C4-2B (cell line): ENCODE measurements at regions not wholly inside any gene's neighbourhood (a gene's known extent, or its start where the extent isn't known, plus 50 kb on each side); places are given as distances from the start of the nearest gene placed in this dataset.

ENCODE experiments used
- H3K27ac ChIP-seq: fragments of 450-650 bp; 2 replicates; pipeline ENCODE4 v1.5.1; 2017
- ZFX ChIP-seq: fragments of 450-650 bp; IDR thresholded peaks from 2 replicates; pipeline ENCODE4 v1.6.1; 2017
- TF ChIP-seq, protein P1 (sequence below): fragments of 450-650 bp; conservative IDR thresholded peaks from 2 replicates; pipeline ENCODE4 v1.5.1; 2017; ENCODE audit warnings: mild to moderate bottlenecking

DNA sequence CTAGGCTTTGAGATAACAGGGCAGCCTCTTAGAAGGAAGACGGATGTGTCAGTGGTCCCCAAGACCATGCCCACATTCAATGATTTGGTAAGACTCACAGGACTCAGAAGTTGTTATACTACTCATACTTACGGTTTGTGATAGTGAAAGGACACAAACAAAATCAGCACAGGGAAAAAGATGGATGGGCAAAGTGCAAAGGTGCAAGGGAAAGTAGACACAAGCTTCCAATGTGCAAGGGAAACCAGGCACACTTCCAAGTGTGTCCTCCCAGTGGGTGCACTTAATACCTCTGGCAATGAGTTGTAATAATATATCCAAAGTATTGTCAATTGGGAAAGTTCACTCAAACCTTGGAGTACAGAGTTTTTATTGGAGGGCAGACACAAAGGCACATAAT is 53.8 kb upstream of the VCX start:
- H3K27ac ChIP-seq = no peak overlapping the region
- TF ChIP-seq ZFX = no peak
- TF ChIP-seq, protein P1, sequence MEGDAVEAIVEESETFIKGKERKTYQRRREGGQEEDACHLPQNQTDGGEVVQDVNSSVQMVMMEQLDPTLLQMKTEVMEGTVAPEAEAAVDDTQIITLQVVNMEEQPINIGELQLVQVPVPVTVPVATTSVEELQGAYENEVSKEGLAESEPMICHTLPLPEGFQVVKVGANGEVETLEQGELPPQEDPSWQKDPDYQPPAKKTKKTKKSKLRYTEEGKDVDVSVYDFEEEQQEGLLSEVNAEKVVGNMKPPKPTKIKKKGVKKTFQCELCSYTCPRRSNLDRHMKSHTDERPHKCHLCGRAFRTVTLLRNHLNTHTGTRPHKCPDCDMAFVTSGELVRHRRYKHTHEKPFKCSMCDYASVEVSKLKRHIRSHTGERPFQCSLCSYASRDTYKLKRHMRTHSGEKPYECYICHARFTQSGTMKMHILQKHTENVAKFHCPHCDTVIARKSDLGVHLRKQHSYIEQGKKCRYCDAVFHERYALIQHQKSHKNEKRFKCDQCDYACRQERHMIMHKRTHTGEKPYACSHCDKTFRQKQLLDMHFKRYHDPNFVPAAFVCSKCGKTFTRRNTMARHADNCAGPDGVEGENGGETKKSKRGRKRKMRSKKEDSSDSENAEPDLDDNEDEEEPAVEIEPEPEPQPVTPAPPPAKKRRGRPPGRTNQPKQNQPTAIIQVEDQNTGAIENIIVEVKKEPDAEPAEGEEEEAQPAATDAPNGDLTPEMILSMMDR = no peak

DNA sequence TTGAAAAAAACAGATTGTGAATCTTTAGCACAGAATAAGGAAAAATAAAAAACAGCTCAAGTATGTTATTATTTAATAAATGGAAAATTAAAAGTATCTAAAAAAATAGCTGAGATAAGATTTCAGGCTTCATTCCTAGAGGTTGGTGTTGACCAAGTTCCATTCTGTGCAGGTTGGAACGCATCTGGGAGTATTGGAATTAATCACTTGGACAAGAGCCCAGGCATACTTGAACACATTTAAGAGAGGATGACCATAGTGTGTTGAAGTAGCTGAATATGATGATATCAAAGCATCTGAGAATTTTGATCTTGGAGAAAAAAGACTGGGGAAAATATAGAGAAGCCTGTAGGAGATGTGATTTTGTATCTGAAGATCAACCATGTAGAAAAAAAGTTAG is 54.6 kb upstream of the VCX start:
- TF ChIP-seq, protein P1 = no peak
- no peak for TF ChIP-seq ZFX
- no peak overlapping the region for H3K27ac ChIP-seq

DNA sequence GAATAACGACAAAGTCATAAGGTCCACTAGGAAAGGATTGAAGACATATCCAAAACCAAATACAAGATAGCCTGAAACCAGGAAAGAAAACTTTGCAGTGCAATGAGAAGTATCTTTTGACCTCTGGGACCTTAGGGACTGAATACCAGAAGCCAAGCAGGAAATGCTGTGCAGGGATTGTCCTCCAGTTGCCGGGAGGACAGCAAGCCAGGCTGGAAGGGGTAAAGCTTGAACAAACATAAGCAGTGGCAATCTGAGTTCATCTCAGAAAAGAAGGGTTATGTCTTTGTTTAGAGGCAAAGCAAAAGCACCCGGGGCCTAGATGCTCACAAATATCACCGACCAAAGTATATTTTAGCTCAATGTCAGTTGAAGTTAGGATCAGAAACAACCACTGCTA is 55.3 kb upstream of the VCX start:
- TF ChIP-seq ZFX = no peak
- TF ChIP-seq, protein P1 = no peak
- H3K27ac ChIP-seq = no peak overlapping the region

DNA sequence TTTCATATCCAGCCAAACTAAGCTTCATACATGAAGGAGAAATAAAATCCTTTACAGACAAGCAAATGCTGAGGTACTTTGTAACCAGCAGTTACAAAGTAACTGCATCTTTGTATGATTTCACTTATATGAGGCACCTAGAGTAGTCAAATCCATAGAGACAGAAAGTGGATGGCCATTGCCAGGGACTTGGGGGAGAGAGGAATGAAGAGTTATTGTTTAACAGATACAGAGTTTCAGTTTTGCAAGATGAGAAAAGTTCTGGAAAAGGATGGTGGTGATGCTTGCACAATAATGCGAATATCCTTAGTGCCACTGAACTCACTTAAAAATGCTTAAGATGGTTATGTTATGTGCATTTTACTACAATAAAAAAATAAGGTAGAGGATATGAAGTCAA is 58.4 kb upstream of the VCX start:
- TF ChIP-seq ZFX = no peak
- TF ChIP-seq, protein P1 = no peak

DNA sequence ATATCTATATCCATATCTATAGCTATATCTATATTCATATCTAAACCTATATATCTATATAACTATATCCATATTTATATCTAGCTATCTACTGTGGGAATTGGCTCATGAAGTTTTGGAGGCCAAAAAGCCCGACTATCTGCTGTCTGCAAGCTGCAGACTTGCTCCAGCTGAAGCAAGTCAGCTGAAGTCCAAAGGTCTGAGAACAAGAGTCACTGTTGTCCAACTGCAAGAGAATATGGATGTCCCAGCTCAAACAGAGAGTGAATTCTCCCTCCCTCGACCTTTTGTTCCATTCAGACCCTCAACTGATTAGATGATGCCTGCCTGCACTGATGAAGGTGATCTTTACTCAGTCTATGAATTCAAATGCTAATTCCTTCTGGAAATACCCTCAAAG is 63.3 kb upstream of the VCX start:
- TF ChIP-seq, protein P1 = no peak
- TF ChIP-seq ZFX = no peak
- H3K27ac ChIP-seq = no peak overlapping the region

More for the DNA sequence above, 58.4 kb upstream of the VCX start:
- no peak overlapping the region for H3K27ac ChIP-seq

DNA sequence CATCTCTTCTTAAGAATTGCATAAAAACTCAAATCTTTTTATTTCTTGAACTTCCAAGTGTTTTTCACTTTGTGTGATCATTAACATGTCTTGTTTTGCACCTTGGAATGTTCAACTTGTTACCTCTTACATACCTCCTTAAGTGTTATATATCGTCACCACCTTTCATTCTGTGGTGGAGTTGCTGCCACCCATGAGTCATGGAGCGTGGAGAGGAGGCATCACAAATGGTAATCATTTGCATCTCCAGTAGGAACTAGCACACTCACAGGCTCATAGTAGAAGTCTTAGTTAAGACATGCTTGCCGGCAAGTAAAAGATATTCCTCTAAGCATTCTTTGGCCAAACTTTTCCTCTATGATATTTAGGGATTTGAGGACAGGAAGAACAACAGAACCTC is 67.0 kb upstream of the VCX start:
- no peak for TF ChIP-seq ZFX
- TF ChIP-seq, protein P1 = no peak
- H3K27ac ChIP-seq = no peak overlapping the region

DNA sequence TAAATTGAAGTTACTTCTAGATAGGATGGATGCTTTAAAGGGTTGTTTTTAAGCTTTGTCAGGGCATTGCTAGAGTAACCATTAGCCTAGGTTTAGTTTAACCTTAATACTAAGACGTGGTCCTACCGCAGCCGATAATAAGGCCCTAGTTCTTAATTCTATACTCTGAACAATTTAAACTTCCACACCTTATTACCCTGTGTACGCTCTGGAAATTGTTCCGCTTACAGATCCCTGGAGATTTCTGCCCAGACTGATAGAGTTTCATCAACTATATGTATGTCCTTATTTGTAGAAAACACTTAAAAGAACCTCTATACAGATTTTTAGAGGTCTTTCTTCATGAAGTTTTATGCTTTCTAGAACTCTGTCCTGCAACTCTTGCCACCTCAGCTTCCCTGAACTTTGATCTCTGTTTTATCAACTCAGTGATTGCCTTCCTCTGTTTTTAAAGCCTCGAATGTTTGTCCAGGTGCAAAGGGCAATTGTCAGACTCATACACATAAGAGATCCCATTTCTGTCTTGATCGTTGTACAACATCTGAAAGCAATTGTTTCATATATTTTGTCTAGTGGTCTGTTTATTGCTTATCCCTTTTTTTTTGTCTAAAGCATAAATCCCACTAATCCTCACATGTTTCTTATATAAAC is 71.1 kb upstream of the VCX start:
- no peak overlapping the region for H3K27ac ChIP-seq
- TF ChIP-seq, protein P1 = no peak
- no peak for TF ChIP-seq ZFX
